Thoracic aorta (tissue), 2 donors: ENCODE measurements at regions not wholly inside any gene's neighbourhood (a gene's known extent, or its start where the extent isn't known, plus 50 kb on each side); places are given as distances from the start of the nearest gene placed in this dataset.
"Not testable (repeated sequence)": the region's sequence is repeated elsewhere in the genome, so short reads cannot be mapped to it uniquely, and the experiment has no call there.

ENCODE experiments used
- ATAC-seq: fragments of 150-250 bp; one replicate; pipeline ENCODE4 v1.8.0; 2017; ENCODE audit warnings: low read depth; ENCODE audit not compliant: insufficient number of reproducible peaks, low FRiP score
- DNase-seq: peaks from one replicate; pipeline ENCODE4 v3.0.0-alpha.2; 2020; ENCODE audit warnings: low spot score
- H3K27ac ChIP-seq, 2 donors: fragments of 200-600 bp; sonication (generic); 1 replicate in 1 of 2; 2 replicates in 1 of 2; pipeline ENCODE4 v1.5.1; 2016; ENCODE audit warnings: mild to moderate bottlenecking in 2 of 2, moderate library complexity in 2 of 2
- H3K27me3 ChIP-seq: fragments of 200-600 bp; sonication (generic); replicated peaks from 2 replicates; pipeline ENCODE4 v1.6.0; 2016; ENCODE audit warnings: mild to moderate bottlenecking; ENCODE audit not compliant: insufficient read depth
- H3K36me3 ChIP-seq: fragments of 200-600 bp; sonication (generic); one replicate; pipeline ENCODE4 v1.5.1; 2016
- H3K4me1 ChIP-seq, 2 donors: fragments of 200-600 bp; sonication (generic); 1 replicate in 1 of 2; 2 replicates in 1 of 2; pipeline versions ENCODE4 v1.5.1 to v1.6.0; 2016; ENCODE audit warnings: low read depth in 2 of 2, mild to moderate bottlenecking in 1 of 2; ENCODE audit not compliant: control insufficient read depth in 1 of 2
- H3K4me3 ChIP-seq: fragments of 200-600 bp; sonication (generic); 2 replicates; pipeline ENCODE4 v1.5.1; 2016; ENCODE audit warnings: mild to moderate bottlenecking
- H3K9me3 ChIP-seq: fragments of 200-600 bp; sonication (generic); 2 replicates; pipeline ENCODE4 v1.5.1; 2016
- CTCF ChIP-seq: fragments of 200-600 bp; sonication (generic); IDR thresholded peaks from one replicate; pipeline ENCODE4 v1.5.1; 2019; ENCODE audit warnings: antibody characterized with exemption

- H3K4me1 ChIP-seq = no peaks in the 10 kb centered on the region
- no peak for DNase-seq
- no peaks in the 10 kb centered on the region for H3K9me3 ChIP-seq
- H3K27me3 ChIP-seq = no peaks in the 10 kb centered on the region
- H3K36me3 ChIP-seq = no peaks in the 10 kb centered on the region
- H3K4me3 ChIP-seq = no peak overlapping the region
- no peak for ATAC-seq
- no peak for TF ChIP-seq CTCF
- H3K27ac ChIP-seq = no peak overlapping the region
Observed at GRCh38 chr11:134843020-134843419, 431.0 kb upstream of the B3GAT1 start.

GRCh38 chr11:134841972-134842371 is 429.9 kb upstream of the B3GAT1 start:
- no peaks in the 10 kb centered on the region for H3K27me3 ChIP-seq
- no peak overlapping the region for H3K4me3 ChIP-seq
- no peaks in the 10 kb centered on the region for H3K9me3 ChIP-seq
- ATAC-seq (no peak), DNase-seq (no peak)
- H3K36me3 ChIP-seq = no peaks in the 10 kb centered on the region
- no peak overlapping the region for H3K27ac ChIP-seq
- no peak for TF ChIP-seq CTCF
- no peaks in the 10 kb centered on the region for H3K4me1 ChIP-seq

GRCh38 chr11:134841411-134841810 is 429.4 kb upstream of the B3GAT1 start:
- no peak for TF ChIP-seq CTCF
- Histone ChIP-seq H3K4me3 (no peak overlapping the region), H3K9me3 (no peaks in the 10 kb centered on the region), H3K27ac (no peak overlapping the region), H3K4me1 (no peaks in the 10 kb centered on the region), H3K36me3 (no peaks in the 10 kb centered on the region), H3K27me3 (no peaks in the 10 kb centered on the region)
- no peak for ATAC-seq
- DNase-seq = no peak

- ATAC-seq = no peak
- H3K36me3 ChIP-seq = no peaks in the 10 kb centered on the region
Observed at GRCh38 chr11:134840945-134841344, 428.9 kb upstream of the B3GAT1 start.

GRCh38 chr11:134840165-134840564 is 428.1 kb upstream of the B3GAT1 start:
- not testable (repeated sequence) for H3K4me1 ChIP-seq

More at GRCh38 chr11:134840945-134841344, 428.9 kb upstream of the B3GAT1 start:
- no peak for DNase-seq
- no peak for TF ChIP-seq CTCF
- Histone ChIP-seq H3K4me1 (no peaks in the 10 kb centered on the region), H3K9me3 (no peaks in the 10 kb centered on the region), H3K27ac (no peak overlapping the region), H3K4me3 (no peak overlapping the region), H3K27me3 (no peaks in the 10 kb centered on the region)

GRCh38 chr11:134838708-134839107 is 426.7 kb upstream of the B3GAT1 start:
- H3K27me3 ChIP-seq = no peaks in the 10 kb centered on the region
- no peak for TF ChIP-seq CTCF
- no peaks in the 10 kb centered on the region for H3K9me3 ChIP-seq
- H3K36me3 ChIP-seq = no peaks in the 10 kb centered on the region
- no peak overlapping the region for H3K27ac ChIP-seq
- H3K4me3 ChIP-seq = no peak overlapping the region
- no peaks in the 10 kb centered on the region for H3K4me1 ChIP-seq
- DNase-seq (no peak), ATAC-seq (no peak)

More at GRCh38 chr11:134840165-134840564, 428.1 kb upstream of the B3GAT1 start:
- not testable (repeated sequence) for H3K9me3 ChIP-seq, H3K27ac ChIP-seq, H3K4me3 ChIP-seq, ATAC-seq, H3K27me3 ChIP-seq, DNase-seq, H3K36me3 ChIP-seq
